Stimulated activated CD4-positive, alpha-beta T cell treated with anti-CD3 and anti-CD28 coated beads, Interleukin-4, amount 100 ng/mL, for 48 hours (primary cell): ENCODE measurements at regions not wholly inside any gene's neighbourhood (a gene's known extent, or its start where the extent isn't known, plus 50 kb on each side); places are given as distances from the start of the nearest gene placed in this dataset.

Source experiments
- DNase-seq, 2 donors: peaks; one replicate each; pipeline ENCODE4 v3.0.0-alpha.2; 2020; ENCODE audit warnings: low read depth in 2 of 2

- DNase-seq: no peak
These were observed 1605.3 kb upstream of the ACVR2A start for GRCh38 chr2:146239392-146240135.

DNA sequence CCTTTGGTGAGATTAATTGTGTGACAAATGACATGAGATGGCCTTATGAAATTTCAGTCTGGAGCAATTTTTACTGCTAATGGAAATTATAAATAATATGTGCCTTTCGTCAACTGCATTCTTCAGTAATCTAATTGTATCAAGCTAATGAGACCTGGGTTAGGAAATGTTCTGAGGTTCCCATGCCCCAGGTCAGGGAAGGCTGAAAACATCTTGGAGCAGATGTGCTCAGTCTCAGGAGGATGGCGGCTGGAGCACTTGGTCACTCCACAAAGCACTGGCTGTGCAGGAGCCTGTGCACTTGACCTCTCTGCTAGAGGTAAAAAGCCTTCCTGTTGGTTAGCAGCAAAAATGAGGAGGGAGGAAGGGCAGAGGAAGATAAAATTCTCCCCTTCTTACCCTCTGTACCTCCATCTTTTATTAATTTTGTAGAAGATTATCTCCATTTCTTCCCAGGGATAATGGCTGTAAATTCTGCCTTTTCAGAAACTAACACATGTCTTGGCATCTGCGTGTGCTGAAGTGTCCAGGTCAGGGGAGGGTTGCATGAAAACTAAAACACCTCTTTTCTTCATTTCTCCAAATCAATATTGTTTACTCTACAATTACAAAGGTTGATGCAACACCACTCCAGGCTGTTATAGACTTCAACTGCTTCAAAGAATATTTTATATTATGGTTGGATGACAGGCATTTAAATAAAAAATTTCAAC, 1606.4 kb upstream of the ACVR2A start:
- DNase-seq: no peak

GRCh38 chr2:146235158-146235557, 1609.7 kb upstream of the ACVR2A start:
- no peak for DNase-seq

DNA sequence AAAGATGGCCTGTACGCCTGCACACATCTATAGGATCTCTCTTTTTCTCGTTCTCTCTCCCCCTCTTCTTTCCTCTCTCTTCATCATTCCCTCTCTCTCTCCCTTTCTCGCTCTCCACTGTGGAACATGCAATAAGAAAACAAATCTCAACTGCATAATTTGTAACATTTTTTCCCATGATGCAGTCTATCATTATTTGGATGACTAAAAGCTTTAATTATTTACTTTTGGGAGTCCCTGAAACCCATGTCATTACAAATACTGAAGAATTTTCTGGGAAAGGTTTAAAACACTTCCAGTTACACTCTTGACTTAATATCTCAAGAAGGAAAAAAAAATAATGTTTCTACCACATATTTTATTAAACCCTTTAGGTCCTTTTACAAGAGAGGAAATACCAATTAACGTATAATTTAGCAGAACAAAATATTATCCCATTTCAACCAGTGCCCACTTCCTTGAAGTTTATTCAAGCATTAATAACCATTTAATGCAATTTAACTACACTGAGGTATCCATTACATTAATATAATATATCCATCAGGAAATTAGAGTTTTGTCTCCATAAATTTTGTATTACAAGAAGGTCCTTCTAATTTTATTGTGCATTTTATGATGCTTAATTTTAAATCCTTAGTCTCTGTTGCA, 1615.2 kb upstream of the ACVR2A start:
- DNase-seq: no peak

- DNase-seq: no peak
These were observed 1616.3 kb upstream of the ACVR2A start for GRCh38 chr2:146228466-146229058.

DNA sequence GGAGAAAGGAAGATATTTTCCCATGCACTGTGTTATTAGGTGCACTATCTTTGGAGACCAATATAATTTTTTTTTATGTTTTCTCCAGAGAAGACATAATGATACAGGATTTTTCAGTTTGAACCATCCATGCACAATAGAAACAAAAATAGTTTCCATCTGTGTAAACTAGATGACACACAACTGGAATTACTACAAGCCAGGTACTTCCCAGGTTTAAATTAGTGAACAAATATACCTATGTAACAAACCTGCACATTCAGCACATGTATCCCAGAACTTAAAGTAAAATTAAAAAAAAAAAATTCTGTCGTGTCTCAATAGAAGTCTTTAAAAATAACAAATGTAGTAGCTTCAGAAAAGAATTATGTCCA, 1616.8 kb upstream of the ACVR2A start:
- DNase-seq: no peak

DNA sequence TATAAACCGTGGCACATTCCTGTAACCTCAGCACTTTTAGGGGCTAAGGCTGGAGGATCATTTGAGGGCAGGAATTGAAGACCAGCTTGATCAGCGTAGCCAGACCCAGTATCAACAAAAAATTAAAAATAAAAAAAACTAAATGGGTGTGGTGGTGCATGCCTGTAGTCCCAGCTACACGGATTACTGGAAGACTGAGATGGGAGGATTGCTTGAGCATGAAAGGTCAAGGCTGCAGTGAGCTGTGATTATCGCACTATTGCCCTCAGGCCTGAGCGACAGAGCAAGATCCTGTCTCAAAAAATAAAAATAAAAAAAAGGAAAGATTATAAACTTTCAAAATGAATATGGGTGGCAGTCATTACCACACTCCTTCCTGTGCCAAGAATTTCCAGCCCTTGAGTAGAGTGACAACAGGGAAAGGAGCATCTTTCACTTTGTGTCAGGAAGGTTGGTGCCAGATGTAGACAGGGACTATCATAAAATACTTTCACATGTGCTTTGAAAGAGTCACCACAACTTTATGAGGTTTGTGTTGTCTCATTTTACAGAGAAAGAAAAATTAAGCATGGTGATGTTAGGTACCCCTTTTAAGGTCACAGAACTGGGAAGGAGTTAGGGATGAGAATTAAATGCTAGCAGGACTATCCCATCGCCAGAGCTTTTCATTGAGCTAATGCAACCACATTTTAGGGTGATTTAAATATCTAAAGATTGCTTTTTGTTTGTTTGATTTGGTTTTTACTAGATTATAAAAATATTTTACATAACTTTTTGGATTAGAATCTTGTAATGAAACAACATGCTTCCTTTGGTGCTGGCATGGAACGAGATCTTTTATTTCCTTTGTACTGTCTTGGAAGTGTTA, 1617.4 kb upstream of the ACVR2A start:
- DNase-seq: no peak

- no peak for DNase-seq
These were observed 1618.8 kb upstream of the ACVR2A start for GRCh38 chr2:146226077-146226476.

DNA sequence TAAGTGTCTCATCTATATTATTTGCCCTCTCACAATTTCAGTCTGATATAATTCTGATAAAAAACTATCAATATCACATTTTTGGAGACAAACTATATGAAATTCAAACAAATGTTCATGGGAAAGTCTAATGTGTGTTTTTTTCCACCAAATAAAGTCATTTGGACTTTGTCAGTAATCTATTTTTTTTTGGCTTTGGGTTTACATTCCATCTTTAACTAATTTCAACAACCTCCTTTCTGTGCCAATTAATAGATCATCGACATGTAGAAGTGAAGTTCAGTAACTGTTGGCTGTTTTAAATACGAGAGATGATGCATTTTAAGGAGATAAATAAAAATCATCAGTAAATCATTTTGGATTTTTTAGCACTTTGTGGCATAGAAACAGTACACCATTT, 1623.0 kb upstream of the ACVR2A start:
- DNase-seq: no peak

DNA sequence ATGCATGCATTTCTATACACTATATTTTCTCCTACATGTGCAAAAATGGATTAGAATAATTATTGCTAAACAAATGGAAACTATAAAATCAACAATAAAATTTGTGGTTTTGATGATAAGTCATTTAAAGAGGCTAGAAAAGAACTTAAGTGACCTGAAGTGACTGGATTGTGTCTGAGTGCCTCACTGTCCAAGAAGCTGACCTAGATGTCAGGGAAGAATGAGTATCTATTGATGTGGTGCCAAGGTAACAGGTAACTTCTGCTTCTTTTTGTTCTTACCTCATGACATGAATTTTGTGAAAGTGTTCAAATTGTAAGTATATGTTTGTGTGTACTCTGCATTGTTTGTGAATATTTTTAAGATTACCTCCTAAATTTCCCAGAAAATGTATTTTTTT, 1623.9 kb upstream of the ACVR2A start:
- no peak for DNase-seq

- no peak for DNase-seq
These were observed 1630.4 kb upstream of the ACVR2A start for GRCh38 chr2:146214394-146214929.

DNA sequence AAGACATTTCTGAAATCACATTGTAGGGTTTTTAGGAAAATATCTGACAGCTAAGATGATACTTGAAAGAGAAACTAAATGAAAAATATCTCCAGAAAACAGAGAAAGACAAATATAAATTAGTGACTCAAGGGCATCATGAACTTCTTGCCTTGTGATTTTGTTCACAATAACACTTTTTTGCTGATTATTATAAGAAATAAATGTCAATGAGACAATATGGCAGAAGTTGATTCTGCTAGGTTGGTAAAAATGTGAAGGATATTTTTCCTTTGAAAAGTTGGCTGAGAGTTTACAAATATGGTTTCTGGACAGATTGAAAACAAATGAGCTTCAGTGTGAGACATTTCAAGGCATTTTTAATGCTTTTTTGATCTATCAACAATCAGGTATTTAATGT, 1631.2 kb upstream of the ACVR2A start:
- no peak for DNase-seq

DNA sequence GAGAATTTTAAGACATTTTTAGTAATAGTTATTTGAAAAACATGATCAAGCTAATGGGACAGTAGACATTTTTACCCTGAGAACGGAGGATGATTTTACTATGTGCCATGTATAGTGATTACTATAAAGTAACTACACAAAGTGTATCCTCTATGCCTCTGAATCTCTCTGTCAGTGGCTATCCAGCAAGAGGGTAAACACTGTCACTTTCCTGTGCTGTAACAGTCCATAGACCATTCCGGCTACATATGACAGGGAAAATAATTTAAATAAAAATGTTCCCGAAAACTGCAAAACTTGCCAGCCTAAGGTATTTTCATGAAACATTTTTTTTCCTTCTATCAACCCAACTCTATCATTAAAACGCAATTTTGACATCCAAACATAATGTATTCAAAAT, 1632.2 kb upstream of the ACVR2A start:
- DNase-seq: no peak

DNA sequence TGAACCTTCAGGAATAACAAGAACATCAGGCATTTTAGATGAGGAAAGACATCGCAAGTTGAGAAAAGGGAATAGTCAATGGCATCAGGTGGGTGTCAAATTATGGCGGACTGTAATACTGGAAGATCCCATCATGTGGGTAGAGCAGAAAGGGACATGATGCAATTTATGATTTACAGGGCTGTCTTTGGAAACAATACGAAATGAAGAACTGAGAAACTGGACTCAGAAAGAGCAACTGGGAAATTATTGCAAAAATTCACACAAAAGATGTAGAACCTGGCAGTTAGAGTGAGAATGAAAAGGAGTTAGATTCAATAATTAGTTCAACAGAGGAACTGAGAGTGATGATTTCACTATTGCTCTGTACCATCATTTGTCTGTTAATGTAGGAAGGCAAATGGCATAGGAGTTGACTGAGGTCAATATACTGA, 1635.0 kb upstream of the ACVR2A start:
- DNase-seq: no peak

GRCh38 chr2:146207901-146208300, 1636.9 kb upstream of the ACVR2A start:
- DNase-seq: no peak

DNA sequence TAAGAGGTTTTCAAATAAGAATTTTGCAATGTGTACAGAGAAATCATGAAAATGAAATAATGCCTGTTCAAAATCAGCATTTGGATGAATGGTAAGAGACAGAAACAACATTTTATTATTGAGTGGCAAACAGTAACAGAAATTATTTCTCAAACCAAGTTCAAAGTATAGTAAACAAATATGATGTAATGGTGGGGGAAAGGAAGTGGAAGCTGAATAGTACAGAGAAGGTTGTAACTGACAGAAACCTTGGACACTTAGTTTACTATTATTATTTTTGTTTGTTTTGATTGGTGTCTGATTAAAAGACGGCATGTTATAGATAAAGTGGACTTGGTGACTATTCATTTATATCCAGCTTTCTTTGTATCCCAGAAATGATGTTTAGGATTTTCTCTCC, 1637.4 kb upstream of the ACVR2A start:
- no peak for DNase-seq

- DNase-seq: no peak
These were observed 1641.7 kb upstream of the ACVR2A start for GRCh38 chr2:146203064-146203624.

DNA sequence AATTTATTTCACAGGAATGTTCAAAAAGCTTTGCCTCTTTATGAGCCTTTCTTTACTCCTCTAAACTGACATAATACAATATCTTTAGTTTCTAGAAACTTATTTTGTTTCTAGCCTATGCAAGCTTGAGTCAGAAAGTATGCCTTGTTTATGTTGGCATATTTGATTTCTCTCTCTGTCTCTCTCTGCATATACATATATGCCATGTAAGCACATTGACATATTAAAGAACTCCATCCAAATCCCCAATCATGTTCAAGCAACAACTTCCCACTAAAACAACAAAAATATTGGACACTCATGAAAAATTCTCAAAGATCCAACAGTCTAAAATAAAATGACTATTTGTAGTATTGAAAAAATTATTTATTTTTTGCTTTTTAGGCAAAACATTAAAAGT, 1651.2 kb upstream of the ACVR2A start:
- no peak for DNase-seq

GRCh38 chr2:146189541-146189940, 1655.3 kb upstream of the ACVR2A start:
- DNase-seq: no peak

GRCh38 chr2:146173934-146174333, 1654.0 kb upstream of the ZEB2 start:
- no peak for DNase-seq

- DNase-seq: no peak
These were observed 1641.5 kb upstream of the ZEB2 start for GRCh38 chr2:146161256-146161882.
